ENCODE measurements at regions not wholly inside any gene's neighbourhood (a gene's known extent, or its start where the extent isn't known, plus 50 kb on each side); places are given as distances from the start of the nearest gene placed in this dataset.

GRCh38 chr13:40341096-40341471, 325.4 kb downstream of the FOXO1 start:
- in situ Hi-C loops (cut with MboI) = no loop called here
- ATAC-seq (no peak), FAIRE-seq (no peak), DNase-seq (ENCODE audit: extremely low read depth in 1 of 4, low spot score in 3 of 4) (no peak)
- H3K4me3 ChIP-seq = no peak overlapping the region
- peaks cover 0 to 4% of the 10 kb centered on the region in 2 experiments; a peak in 2 of 5 replicates for H3K27me3 ChIP-seq (ENCODE audit: control insufficient read depth in 2 of 2, insufficient read depth in 2 of 2, low read length in 2 of 2)
- H3K4me1 ChIP-seq (replicated peaks in 1 of 2; ENCODE audit: control insufficient read depth in 2 of 2, insufficient read depth in 2 of 2, low read length in 2 of 2) = no peaks in the 10 kb centered on the region
- no peaks in the 10 kb centered on the region for H3K79me2 ChIP-seq (ENCODE audit: control insufficient read depth, insufficient read depth, low read length)
- H3K9ac ChIP-seq (ENCODE audit: insufficient read depth in 1 of 2, low read depth in 2 of 2, low read length in 2 of 2) = no peak overlapping the region
- WGBS (ENCODE audit: insufficient coverage, low coverage, missing lambda C conversion rate) = 0% methylated on average over 1 of the region's 1 CpG
- CTCF ChIA-PET (ENCODE audit: low intra/inter-chr PET ratio) = no interaction called here
- BruUV-seq (replicated peaks) = no TSS peak
- no peak for TF ChIP-seq ZNF239 (CRISPR knock-in tag; IDR thresholded peaks at IDR 0.05)
- no peak for TF ChIP-seq BRD4 (IDR thresholded peaks at IDR 0.05)
- no peak for TF ChIP-seq COPS2 (conservative IDR thresholded peaks at IDR 0.05)
- TF ChIP-seq ZNF609 (CRISPR knock-in tag; IDR thresholded peaks at IDR 0.05; ENCODE audit: borderline replicate concordance) = no peak
- TF ChIP-seq NR0B1 (IDR thresholded peaks at IDR 0.05; ENCODE audit: partially characterized antibody) = no peak
- TF ChIP-seq PURB (CRISPR knock-in tag; IDR thresholded peaks at IDR 0.05; ENCODE audit: low read depth) = no peak
- no peak for TF ChIP-seq RBM14 (IDR thresholded peaks at IDR 0.05; ENCODE audit: borderline replicate concordance, insufficient read depth, low read depth, low read length)
- TF ChIP-seq HES1 (IDR thresholded peaks at IDR 0.05; ENCODE audit: low read depth) = no peak
- TF ChIP-seq USF1 (CRISPR knock-in tag; IDR thresholded peaks at IDR 0.05) = no peak
- no peak for TF ChIP-seq PKNOX1 (IDR thresholded peaks at IDR 0.05)
- no peak for TF ChIP-seq E2F4 (CRISPR knock-in tag; IDR thresholded peaks at IDR 0.05; ENCODE audit: low read depth)
- TF ChIP-seq RBM17 (IDR thresholded peaks at IDR 0.05; ENCODE audit: borderline replicate concordance, low read depth, low read length) = no peak
- H3K27ac ChIP-seq (ENCODE audit: extremely low read depth, low read depth, low read length) = no peak overlapping the region
- H3K9me3 ChIP-seq (replicated peaks; ENCODE audit: control insufficient read depth, insufficient read depth, low read depth, low read length) = no peaks in the 10 kb centered on the region
- intact Hi-C loops (cut with micrococcal nuclease) = no loop called here
- no peak overlapping the region for H3K4me2 ChIP-seq (ENCODE audit: insufficient read depth, low read length)
- no peaks in the 10 kb centered on the region for H3K36me3 ChIP-seq (ENCODE audit: control insufficient read depth, insufficient read depth, low read length)
- H2AFZ ChIP-seq (ENCODE audit: low read depth, low read length) = no peak overlapping the region
- no peaks in the 10 kb centered on the region for H3K9me1 ChIP-seq (ENCODE audit: control insufficient read depth, insufficient read depth, low read length)
- POLR2A ChIA-PET = no interaction called here
- no peaks in the 10 kb centered on the region for H4K20me1 ChIP-seq (replicated peaks; ENCODE audit: control insufficient read depth, insufficient read depth, low read length)
